MCF 10A (cell line): ENCODE measurements at regions not wholly inside any gene's neighbourhood (a gene's known extent, or its start where the extent isn't known, plus 50 kb on each side); places are given as distances from the start of the nearest gene placed in this dataset.

Experiments
- BruUV-seq: library from RNA; stranded (reverse); fragments of 400-500 nt; replicated peaks from 2 replicates; lab custom pipeline; 2021; lab: Mats Ljungman, UMichigan
- CTCF ChIA-PET: fragments of 300-600 bp; sonication (Branson Sonifier 250); formaldehyde crosslinking; extraction: SDS; loops from one replicate; lab custom pipeline; 2021; ENCODE audit warnings: antibody characterized with exemption, inconsistent platforms; lab: Yijun Ruan, JAX
- POLR2A ChIA-PET: fragments of 300-600, 350-650 bp; sonication (Branson Sonifier 250); formaldehyde crosslinking; extraction: SDS; loops from one replicate; lab custom pipeline; 2020; ENCODE audit warnings: antibody characterized with exemption, inconsistent platforms; lab: Yijun Ruan, JAX
- DNase-seq: peaks from one replicate; pipeline ENCODE4 v3.0.0-alpha.2; 2018; ENCODE audit not compliant: unreplicated experiment
- H3K27ac Mint-ChIP-seq: one replicate; pipeline ENCODE4 v1.8.0; 2022; ENCODE audit warnings: mild to moderate bottlenecking, low read depth, mixed read lengths; ENCODE audit not compliant: unreplicated experiment
- H3K27me3 Mint-ChIP-seq: one replicate; pipeline ENCODE4 v1.8.0; 2022; ENCODE audit warnings: mixed read lengths; ENCODE audit not compliant: insufficient read depth, unreplicated experiment
- H3K36me3 Mint-ChIP-seq: one replicate; pipeline ENCODE4 v1.8.0; 2022; ENCODE audit warnings: mild to moderate bottlenecking, moderate library complexity, mixed read lengths; ENCODE audit not compliant: insufficient read depth, unreplicated experiment
- H3K4me1 Mint-ChIP-seq: one replicate; pipeline ENCODE4 v1.8.0; 2022; ENCODE audit warnings: mixed read lengths; ENCODE audit not compliant: insufficient read depth, unreplicated experiment
- H3K4me3 Mint-ChIP-seq: one replicate; pipeline ENCODE4 v1.8.0; 2022; ENCODE audit warnings: mild to moderate bottlenecking, moderate library complexity, mixed read lengths; ENCODE audit not compliant: unreplicated experiment
- H3K9me3 Mint-ChIP-seq: one replicate; pipeline ENCODE4 v1.8.0; 2022; ENCODE audit warnings: mixed read lengths; ENCODE audit not compliant: unreplicated experiment
- intact Hi-C: fragments of 100-400 bp; cut with micrococcal nuclease; formaldehyde crosslinking; loops from 2 replicates; pipeline ENCODE4 v1.14.1; 2022
- TF ChIP-seq, protein P1 (sequence below): fragments of 200-600 bp; IDR thresholded peaks from one replicate; pipeline ENCODE4 v1.8.0; 2022; ENCODE audit warnings: antibody characterized with exemption, mild to moderate bottlenecking; ENCODE audit not compliant: unreplicated experiment

DNA sequence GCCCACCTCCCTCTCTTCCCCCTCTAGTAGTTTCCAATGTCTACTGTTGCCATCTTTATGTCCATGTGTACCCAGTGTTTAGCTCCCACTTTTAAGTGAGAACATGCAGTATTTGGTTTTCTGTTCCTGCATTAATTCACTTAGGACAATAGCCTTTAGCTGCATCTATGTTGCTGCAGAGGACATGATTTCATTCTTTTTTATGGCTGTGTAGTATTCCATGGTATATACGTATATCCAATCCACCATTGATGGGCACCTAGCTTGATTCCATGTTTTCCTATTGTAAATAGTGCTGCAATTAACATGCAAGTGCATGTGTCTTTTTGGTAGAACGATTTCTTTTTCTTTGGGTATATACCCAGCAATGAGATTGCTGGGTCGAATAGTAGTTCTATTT lies 170.4 kb downstream of the NOC3L start:
- TF ChIP-seq, protein P1, sequence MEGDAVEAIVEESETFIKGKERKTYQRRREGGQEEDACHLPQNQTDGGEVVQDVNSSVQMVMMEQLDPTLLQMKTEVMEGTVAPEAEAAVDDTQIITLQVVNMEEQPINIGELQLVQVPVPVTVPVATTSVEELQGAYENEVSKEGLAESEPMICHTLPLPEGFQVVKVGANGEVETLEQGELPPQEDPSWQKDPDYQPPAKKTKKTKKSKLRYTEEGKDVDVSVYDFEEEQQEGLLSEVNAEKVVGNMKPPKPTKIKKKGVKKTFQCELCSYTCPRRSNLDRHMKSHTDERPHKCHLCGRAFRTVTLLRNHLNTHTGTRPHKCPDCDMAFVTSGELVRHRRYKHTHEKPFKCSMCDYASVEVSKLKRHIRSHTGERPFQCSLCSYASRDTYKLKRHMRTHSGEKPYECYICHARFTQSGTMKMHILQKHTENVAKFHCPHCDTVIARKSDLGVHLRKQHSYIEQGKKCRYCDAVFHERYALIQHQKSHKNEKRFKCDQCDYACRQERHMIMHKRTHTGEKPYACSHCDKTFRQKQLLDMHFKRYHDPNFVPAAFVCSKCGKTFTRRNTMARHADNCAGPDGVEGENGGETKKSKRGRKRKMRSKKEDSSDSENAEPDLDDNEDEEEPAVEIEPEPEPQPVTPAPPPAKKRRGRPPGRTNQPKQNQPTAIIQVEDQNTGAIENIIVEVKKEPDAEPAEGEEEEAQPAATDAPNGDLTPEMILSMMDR: no peak
- H3K4me1 Mint-ChIP-seq: peaks cover 18% of the 10 kb centered on the region
- no peaks in the 10 kb centered on the region for H3K27me3 Mint-ChIP-seq
- no TSS peak for BruUV-seq
- CTCF ChIA-PET: interaction anchor here (0.5 to 1.4 kb wide), 5 partner anchors 10 to 299 kb away, joined by 3 to 4 read pairs (median 4); no protein-coding TSS in a partner anchor
- intact Hi-C loops: no loop called here
- H3K27ac Mint-ChIP-seq: no peak overlapping the region
- no peak overlapping the region for H3K4me3 Mint-ChIP-seq
- no peaks in the 10 kb centered on the region for H3K9me3 Mint-ChIP-seq
- no peak for DNase-seq
- POLR2A ChIA-PET: no interaction called here
- H3K36me3 Mint-ChIP-seq: no peaks in the 10 kb centered on the region

DNA sequence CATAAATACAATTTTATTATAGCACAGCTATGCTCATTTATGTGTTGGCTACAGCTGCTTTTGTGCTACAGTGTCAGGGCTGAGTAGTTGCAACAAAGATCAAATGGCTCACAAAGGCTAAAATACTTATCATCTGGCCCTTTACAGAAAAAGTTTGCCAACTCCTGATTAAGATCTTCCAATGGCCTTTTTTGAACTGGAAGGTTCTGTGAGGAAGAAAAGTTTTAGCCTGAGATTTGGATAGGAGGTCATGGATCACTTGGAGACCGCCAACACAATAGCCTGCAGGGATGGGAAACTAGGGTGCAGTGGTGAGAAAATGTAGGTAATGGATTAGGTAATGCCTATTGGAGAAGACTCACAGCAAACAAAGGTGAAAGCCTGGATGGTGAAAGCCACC lies 169.8 kb downstream of the NOC3L start:
- ChIA-PET CTCF (interaction anchor here (0.5 to 1.4 kb wide), 4 partner anchors 15 to 268 kb away, joined by 3 to 4 read pairs (median 4); no protein-coding TSS in a partner anchor), POLR2A (no interaction called here)
- DNase-seq: peak; percentile 56
- intact Hi-C loops: no loop called here
- Mint-ChIP-seq H3K36me3 (no peaks in the 10 kb centered on the region), H3K4me1 (peaks cover 18% of the 10 kb centered on the region), H3K27ac (no peak overlapping the region), H3K4me3 (no peak overlapping the region), H3K9me3 (no peaks in the 10 kb centered on the region), H3K27me3 (no peaks in the 10 kb centered on the region)
- BruUV-seq: no TSS peak
- TF ChIP-seq, protein P1: no peak

DNA sequence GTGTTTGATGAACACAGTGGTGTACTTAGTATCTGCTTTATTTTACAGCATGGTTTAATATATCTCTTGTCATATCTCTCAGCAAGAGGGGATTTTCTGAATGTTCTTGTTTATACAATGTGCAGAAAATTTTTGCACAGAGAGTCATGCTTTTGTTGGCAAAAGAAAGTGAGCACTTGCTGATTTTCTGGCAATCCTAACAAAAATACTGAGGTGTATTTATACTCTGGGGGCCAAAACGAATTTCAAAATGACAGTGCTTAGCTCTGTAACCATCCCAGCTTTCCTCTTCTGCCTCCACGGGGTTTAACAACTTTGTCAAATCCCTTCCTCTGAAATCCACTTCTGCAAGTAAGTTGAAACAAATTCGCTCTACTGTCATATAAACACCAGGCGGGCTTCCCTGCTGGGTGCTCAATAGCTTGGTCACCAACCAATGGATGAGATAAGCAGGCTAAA lies 169.2 kb downstream of the NOC3L start:
- intact Hi-C loops: no loop called here
- no peak overlapping the region for H3K4me3 Mint-ChIP-seq
- peak; percentile 58 for DNase-seq
- no peaks in the 10 kb centered on the region for H3K9me3 Mint-ChIP-seq
- H3K36me3 Mint-ChIP-seq: no peaks in the 10 kb centered on the region
- H3K27ac Mint-ChIP-seq: peak overlapping the region; percentile 13
- no TSS peak for BruUV-seq
- H3K27me3 Mint-ChIP-seq: no peaks in the 10 kb centered on the region
- POLR2A ChIA-PET: no interaction called here
- peaks cover 18% of the 10 kb centered on the region for H3K4me1 Mint-ChIP-seq
- CTCF ChIA-PET: interaction anchor here (0.5 to 1.4 kb wide), 4 partner anchors 16 to 268 kb away, joined by 3 to 4 read pairs (median 4); no protein-coding TSS in a partner anchor
- TF ChIP-seq, protein P1: no peak

DNA sequence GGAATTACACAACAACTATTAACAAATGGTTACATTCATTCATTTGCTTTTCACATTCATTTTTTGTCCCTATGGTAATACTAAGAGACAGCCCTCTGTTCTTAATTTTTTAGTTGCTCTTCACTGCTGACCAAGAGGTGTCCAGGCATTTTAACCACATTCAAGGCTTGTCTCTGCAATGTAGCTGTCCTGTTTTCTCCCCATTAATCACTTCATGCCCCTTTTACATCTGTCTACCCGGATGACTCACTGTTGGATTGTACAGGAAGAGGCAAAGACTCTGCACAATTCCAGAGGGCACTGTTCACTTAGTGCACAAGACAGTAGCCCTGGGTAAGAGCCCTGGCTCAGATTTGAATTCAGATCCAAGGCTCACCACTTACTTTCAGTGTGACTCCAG lies 168.5 kb downstream of the NOC3L start:
- Mint-ChIP-seq H3K4me1 (peaks cover 18% of the 10 kb centered on the region), H3K27me3 (no peaks in the 10 kb centered on the region), H3K4me3 (peak overlapping the region; percentile 11), H3K27ac (peak overlapping the region; percentile 13), H3K36me3 (no peaks in the 10 kb centered on the region), H3K9me3 (no peaks in the 10 kb centered on the region)
- BruUV-seq: no TSS peak
- peak; percentile 72 for DNase-seq
- ChIA-PET CTCF (no interaction called here), POLR2A (no interaction called here)
- TF ChIP-seq, protein P1: no peak
- intact Hi-C loops: no loop called here
